MV-4-11 (cell line): ENCODE measurements at regions not wholly inside any gene's neighbourhood (a gene's known extent, or its start where the extent isn't known, plus 50 kb on each side); places are given as distances from the start of the nearest gene placed in this dataset.
A peak's percentile ranks its signal among the peaks of the same experiment; 100 is the strongest.
"Not testable (repeated sequence)": the region's sequence is repeated elsewhere in the genome, so short reads cannot be mapped to it uniquely, and the experiment has no call there.

Experiments used
- DNase-seq: peaks from one replicate; lab custom pipeline; 2025; lab: John Stamatoyannopoulos, UW

DNA sequence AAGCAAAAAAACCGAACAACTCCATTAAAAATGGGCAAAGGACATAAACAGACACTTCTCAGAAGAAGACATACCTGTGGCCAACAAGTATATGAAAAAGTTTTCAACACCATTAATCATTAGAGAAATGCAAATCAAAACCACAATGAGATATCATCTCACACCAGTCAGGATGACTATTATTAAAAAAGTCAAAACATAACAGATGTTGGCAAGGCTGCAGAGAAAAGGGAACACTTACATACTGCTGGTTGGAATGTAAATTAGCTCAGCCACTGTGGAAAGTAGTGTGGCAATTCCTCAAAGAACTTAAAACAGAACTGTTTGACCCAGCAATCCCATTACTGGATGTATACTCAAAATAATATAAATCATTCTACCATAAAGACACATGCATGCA, 436.3 kb downstream of the KLHL13 start:
- peak; percentile 4 for DNase-seq

DNA sequence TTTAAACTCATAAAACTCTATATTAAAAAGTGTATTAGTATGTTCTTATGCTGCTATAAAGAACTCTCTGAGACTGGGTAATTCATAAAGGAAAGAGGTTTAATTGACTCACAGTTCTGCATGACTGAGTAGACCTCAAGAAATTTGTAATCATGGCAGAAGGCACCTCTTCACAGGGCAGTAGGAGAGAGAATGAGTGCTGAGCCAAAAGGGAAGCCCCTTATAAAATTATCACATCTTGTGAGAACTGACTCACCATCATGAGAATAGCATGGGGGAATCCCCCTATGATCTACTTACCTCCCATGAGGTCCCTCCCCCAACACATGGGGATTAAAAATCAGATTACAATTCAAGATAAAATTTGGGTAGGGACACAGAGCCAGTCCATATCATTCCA, 463.2 kb downstream of the KLHL13 start:
- no peak for DNase-seq

DNA sequence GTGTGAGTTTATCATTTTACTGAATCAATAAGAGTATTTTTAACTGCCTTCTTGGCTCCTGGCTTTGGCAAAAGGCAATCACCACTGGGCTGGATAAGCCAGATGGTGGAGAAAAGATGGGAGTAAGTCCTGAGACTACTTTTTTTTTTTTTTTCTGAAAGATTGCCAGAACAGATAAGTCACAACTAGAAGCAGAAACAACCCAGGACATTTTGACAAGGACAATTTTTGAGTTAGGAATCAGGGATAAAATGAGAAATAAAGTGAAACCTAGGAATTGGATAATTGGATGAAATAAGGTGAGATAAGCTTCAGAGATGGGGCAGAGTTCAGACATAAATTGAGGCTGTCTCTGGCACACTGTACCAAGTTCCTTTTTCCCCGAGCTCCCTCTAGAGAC, 471.0 kb downstream of the KLHL13 start:
- no peak for DNase-seq

DNA sequence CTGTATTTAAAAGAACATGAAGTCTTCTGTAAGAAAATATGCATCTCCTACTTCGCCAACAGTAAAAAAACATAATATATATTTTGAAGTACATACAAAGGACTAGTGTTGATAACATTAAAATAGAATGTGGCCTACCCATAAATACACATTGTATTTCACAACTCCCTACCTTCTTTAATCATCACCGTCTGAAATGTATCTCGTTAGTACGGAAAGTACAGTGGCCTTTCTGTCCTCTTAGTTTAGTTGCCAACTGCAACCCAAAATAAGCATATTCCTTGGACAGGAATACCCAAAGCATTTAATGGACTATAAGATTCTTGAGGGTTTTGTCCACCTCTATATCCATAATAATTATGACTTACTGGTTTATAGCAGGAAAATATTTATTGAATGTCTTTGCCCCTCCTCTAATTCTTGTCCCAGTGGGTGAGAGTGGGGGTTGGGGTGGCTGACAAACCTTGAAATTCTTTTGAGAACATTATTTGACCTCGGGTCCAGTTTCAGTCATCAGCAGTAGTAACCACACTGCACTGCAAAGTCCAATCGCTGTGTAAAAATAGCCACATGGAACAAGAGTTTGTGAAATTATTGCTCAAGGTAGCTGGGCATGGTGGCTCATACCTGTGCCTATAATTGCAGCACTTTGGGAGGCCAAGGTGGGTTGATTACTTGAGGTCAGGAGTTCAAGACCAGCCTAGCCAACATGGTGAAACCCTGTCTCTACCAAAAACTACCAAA, 474.5 kb downstream of the KLHL13 start:
- DNase-seq: no peak

DNA sequence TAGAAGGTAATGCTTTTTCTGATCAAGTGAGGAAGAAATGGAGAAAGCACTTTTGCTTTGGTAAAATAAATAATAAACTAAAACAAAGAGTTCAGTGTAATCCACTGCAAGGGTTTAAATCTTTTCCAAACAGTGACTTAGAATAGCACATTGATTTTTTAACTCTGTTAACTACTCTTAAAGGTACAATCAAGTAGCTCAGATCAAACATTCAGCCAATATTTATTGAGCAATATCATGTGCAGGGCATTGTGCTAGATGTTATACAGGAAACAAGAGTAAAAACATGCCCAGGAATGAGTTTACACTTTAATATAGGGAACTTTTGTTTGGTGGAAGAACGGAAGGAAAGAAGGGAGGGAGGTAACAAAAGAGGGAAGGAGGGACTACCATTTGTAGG, 479.8 kb downstream of the KLHL13 start:
- no peak for DNase-seq

DNA sequence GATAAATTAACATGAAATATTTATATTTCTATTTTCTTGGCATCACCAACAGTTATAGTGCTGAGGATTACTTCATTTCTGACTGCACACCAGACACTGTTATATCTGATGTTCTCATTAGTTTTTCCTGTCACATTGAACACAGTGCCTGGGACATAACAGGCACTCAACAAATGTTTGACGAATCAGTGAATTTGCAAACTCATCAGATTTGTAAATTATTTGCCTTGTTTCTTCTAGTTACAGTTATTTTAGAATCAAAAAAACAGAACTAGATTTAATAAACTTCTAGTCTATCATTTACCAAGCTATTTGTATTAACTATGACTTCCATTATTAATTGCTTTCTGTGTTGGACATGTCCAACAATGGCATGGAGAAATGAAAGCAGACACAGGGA, 483.3 kb downstream of the KLHL13 start:
- no peak for DNase-seq

DNA sequence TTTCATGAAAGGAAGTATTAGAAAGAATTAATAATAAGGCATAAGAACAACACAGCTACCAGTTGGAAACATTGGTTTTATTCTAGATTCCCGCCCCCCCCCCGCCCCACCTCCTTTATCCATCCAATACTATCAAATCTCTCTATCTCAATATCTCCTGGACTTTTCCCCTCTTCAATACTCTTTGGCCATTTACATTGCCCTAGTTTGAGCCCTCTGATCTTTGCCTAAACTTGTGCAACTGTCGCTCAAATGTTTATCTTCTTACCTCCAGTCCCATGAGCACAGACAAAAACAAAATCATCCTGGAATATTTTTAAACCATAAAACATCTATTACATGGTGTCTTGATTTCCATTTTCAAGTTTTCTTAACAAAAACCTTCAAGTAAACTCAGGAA, 488.2 kb downstream of the KLHL13 start:
- DNase-seq: no peak

DNA sequence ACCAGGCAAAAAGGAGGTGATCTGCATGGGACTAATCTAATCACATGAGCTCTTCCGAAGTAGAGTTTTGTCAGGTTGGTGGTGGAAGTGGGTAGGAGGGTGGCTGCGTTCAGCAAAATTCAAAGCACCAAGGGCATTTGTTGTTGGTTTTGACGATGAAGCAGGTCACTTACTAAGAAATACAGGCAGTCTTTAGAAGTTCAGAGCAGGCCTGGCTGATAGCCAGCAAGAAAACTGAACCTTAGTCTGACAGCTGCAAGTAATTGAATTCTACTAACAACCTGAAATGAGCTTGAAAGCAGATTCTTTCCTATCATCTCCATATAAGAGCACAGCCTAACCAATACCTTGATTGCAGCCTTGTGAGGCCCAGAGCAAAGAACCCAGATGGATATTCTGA, 505.8 kb downstream of the KLHL13 start:
- DNase-seq: no peak

DNA sequence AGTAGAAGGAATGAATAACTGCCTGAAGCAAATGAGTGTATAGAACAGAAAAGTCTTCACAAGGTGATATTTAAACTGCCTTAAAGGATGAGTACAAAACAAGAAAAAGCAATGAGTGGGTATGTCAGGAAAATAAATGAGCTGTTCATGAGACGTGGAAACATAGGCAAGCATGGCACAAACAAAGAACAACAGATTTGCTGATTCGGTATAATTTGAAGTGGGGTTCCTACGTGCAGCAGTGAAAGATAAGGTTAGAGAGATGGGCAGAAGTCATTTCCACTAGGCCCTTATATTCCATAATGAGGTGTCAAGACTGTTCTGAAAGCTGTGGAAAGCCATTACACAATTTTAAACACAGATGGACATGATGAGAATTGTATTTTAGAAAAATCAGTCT, 506.6 kb downstream of the KLHL13 start:
- DNase-seq: no peak

DNA sequence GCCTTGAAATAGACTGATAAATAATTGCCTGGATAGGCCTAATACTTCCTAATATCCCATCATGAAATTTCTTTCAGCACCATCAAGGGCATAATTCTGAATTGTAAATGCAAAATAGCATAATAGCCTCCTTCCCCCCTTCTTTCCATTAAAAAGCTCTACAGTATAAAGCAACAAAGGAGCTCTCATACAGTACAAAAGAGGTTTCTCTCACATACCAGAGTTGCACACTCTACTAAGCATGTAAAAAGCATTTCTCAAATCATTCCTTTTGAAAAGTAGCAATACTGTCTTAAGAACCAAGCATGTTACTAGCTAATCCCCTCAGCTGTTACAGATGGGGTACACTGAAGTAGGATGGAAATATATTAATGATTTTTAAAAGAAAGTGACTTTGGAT, 509.0 kb downstream of the KLHL13 start:
- no peak for DNase-seq

DNA sequence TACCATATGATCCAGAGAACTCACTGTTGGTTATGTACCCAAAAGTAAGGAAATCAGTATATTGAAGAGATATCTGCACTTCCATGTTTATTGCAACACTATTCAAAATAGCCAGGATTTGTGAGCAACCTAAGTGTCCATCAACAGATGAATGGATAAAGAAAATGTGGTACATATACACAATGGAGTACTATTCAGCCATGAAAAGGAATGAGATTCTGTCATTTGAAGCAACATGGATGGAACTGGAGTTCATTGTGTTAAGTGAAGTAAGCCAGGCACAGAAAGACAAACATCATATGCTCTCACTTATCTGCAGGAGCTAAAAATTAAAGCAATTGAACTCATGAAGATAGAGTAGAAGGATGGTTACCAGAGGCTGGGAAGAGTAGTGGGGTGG, 510.5 kb downstream of the KLHL13 start:
- DNase-seq: not testable (repeated sequence)

DNA sequence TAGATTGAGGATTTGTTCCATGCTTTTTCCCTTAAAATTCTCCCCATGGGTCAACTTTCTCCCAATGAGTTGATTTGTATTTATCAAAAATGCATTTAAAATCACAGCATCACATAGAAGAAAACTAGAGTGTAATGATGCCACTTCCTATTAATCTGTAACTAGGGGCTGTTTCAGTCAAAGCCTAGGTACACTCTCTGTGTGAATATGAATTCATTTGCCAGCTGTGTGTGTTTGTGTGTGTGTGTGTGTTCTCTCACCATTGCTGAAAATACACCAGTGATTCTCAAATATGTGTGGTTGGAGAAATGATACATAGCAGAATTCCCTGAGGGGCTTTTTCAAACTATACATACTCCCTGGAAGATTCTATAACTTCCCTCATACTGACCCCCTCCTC, 546.5 kb downstream of the KLHL13 start:
- no peak for DNase-seq

DNA sequence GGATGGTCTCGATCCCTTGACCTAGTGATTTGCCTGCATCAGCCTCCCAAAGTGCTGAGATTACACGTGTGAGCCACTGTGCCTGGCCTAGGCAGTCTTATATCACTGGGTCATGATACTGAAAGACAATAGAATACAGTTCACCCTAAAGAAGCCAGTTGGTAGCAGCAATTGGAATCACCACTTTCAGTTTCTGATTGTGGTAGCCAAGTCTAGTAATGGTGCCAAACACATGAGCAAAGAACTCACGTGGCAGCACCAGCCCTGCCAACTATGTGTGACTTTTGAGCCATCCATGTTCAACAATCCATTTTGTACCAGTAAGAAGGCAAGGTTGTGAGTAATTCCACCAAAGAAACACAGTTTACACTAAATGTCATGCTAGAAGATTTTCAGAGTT, 548.4 kb downstream of the KLHL13 start:
- no peak for DNase-seq

DNA sequence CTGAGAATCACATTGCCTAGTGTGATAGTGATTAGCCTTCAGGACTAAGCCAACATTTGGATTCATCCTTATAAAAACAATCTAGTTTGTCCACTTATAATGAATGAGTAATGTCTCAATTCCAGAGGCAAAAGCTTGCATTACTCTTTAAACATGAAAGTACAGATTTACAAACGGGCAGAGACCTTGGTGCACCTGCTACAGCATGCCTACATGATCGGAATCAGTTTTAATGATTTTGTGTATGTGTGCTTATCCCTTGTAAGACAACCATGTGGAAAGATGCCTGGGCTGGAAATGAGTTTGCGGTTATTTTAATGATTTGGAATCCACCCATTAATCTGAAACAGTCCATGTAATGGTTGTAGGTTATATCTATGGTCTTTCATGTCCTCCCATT, 572.7 kb downstream of the KLHL13 start:
- no peak for DNase-seq

DNA sequence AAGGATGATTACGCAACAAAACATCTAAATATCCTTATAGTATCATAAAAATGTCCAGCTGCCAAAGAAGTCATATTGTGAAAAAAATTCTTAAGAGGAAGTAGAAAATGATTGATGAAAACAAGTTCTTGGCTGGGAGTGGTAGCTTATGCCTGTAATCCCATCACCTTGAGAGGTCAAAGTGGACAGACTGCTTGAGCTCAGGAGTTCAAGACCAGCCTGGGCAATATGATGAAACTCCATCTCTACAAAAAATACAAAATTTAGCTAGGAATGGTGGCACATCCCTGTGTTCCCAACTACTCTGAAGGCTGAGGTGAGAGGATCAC, 577.6 kb downstream of the KLHL13 start:
- DNase-seq: no peak

DNA sequence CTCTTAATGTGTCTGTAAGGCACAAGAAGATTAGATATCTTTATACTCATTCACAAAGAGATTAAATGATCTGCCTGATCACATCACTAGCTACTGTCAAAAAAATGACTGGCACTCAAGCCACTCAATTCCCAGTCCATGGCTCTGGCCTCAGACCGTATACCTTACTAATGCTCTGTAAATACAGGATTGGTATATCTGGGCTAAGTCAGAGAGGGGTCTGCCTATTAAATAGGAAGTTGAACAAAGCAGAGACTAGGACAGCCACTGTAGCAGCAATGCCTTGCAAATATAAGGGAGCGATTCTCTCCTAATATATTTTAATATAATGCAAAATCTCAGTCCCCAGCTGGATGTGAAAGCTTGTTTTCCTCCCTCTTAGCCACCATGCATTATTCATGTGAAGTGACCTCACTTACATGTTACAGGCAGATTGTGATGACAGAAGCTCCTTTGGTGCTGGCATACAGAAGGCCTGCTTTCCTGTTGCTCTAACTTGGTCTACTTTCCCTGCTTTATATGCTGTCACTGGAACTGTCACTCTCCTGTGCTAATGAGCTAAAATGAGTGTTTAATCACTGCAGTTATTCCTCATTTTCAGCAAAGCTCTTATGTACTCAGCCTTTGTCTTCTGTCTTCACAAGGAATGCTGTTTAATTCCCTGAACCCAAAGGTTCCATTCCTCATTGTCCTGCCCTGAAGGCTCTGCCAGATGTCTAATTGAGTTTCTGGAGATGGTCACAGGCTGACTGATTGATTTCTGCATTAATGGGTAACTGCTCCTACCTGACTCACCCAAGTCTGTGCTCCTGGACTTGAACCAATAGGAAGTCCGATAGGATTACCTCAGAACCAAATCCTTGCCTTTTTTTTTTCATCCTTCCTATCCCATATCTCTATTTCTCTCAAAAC, 578.2 kb downstream of the KLHL13 start:
- no peak for DNase-seq

DNA sequence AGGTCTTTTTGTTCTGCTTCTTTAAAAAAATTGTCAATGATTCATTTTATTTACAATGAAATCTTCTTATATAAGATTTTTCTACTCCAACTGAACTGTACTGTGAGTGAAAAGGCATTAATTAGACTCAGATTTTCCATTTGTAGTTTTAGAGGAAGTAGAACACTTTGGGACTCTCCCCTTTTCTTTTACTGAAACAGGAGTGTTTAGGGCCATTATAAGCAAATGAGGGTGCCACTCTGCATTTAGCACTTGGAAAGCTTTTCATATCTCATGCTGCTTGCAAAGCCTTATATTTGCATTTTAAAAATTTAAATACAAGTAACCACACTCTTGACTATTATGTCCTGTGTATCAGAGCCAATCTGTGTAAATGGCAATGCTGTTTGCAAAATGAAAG, 584.3 kb downstream of the KLHL13 start:
- DNase-seq: no peak

DNA sequence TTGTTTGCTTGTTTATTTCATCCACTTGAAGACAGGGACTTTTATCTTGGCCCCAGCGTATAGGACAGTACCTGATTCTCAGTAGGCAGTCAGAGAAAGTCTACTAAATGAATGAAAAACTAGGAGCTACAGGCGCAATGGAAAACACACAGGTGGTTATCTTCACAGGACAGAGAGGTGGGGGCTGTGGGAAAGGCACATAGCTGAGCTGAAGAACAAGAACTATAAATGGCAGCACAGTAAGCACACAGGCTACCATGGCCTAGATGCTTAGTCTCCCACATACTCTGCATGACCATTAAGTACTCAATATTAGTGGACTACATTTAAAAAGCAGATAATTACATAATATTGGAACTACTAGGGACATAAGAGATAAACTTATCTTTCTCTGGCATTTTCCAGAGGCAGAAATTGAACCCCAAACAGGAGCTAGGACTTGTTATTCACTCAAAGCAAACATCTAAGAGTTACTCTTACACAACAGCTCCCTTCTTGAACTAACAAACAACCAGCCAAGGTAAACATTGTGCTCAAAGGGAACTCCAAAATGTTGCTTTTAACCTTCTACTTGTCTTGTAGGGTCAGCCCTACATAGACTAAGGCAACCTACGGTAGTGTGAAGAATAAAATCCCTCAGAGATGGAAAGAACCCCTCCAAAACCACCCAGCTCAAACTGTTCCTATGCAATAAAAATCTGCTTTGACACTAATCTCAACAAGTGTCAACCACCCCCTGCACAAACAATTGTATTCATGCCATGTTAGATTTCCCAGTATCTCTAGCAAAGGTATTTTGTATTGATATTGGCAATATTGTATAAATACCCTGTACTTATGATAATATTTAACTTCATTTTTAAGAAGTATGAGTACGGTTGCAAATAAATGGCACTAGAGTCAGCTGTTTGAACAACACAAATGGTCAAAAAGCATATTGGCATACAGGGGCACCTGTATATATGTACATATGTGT, 593.6 kb downstream of the KLHL13 start:
- no peak for DNase-seq

DNA sequence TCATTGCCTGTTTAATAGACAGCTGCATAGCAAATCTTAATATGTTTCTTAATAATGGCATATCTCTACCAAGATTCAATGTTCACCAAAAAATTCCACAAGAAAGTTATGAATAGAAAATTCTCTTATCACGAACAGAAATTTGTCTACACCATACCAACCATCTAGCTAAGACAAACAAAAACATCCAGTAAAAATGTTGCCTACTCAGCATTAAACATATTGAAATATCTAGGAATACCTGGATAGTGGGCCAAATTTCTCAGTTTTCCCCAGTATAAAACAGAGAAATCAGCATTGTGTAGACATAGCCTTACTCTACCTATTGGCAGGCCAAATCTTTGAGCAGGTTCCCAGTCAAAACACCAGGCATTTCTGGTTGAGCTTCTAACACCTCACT, 598.6 kb downstream of the KLHL13 start:
- no peak for DNase-seq

DNA sequence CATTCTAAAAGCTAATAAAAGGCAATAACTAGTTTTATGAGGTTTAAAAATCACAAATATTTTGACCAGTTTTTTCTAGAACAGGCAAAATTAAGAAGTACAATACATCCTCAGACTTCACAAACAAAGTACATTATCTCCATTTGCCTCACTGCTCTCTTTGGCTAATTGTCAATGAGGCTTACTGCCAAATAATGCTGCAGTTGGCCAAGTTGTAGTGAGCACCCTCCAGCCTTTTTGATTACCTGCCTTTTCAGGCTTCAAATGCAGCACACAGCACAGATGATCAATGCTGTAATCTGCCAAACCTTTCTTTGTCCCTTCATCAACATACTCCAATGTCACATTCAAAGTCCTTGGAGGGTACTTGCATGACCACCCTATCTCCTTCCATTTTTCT, 605.2 kb downstream of the KLHL13 start:
- DNase-seq: no peak

DNA sequence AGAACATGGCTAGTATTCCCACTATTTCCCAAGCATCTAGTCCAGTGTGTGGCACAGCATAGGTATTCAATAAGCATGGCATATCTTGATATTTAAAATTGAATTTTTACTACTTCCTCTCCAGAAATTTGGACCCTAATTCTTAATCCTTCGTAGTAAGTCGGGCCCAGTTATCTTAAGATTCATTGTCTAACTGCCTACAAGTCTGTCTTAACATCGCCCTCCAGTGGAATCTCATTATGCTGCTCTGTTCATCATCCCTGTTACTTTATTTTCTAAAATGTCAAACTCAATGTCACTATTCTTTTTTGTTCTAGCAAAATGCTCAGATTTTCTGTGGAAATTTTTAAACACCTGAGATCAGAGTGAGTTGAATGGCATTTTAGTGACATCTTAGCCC, 606.2 kb downstream of the KLHL13 start:
- DNase-seq: no peak

DNA sequence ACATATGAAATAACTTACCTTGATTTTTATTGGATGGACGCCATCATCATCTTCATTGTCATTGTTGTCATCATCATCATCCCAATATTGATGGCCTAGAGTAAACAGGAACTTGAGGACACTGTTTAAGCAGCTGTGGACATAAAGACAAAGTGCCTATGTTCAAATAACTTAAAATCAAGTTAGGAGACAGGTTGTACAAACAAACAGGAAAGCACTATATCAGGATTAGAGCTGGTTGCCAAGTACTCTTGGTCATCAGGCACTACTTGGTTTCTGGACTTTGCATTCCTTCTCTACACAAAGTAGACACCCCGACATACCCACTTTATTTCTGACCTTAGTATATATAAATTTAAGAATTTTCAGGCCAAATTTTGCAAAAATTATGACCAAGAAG, 608.6 kb downstream of the KLHL13 start:
- DNase-seq: no peak

DNA sequence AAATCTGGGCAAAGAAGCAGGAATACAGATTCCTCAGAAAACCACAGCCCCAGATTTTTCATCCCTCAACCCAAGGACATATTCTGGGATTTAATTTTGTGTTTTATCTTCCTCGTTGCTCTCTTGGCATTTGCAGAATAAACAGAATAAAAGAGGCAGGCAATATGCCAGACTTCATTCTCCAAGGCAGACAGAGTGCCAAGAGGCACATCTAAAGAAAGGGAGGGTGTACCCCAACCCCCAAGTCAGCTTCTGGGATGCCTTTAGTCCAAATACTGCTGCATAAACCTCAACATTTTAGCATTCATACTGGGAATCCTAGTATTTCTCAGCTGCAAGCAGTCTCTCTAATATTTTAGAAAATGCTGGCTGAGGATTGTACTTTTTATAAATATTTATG, 629.2 kb downstream of the KLHL13 start:
- no peak for DNase-seq
